WTC11 (cell line): ENCODE measurements at regions not wholly inside any gene's neighbourhood (a gene's known extent, or its start where the extent isn't known, plus 50 kb on each side); places are given as distances from the start of the nearest gene placed in this dataset.
A peak's percentile ranks its signal among the peaks of the same experiment; 100 is the strongest.

Experiments used
- ATAC-seq: fragments of 200-7000 bp; cut with Tn5 transposase; 2 replicates; pipeline ENCODE4 v1.10.0; 2021; ENCODE audit warnings: mild to moderate bottlenecking, moderate library complexity
- CTCF ChIA-PET: fragments of 300-600 bp; sonication (Branson Sonifier 250); formaldehyde crosslinking; loops from one replicate; lab custom pipeline; 2021; ENCODE audit warnings: antibody characterized with exemption; lab: Charles Lee
- POLR2A ChIA-PET: fragments of 350-600 bp; sonication (Branson Sonifier 250); formaldehyde crosslinking; loops from one replicate; lab custom pipeline; 2021; ENCODE audit warnings: antibody characterized with exemption; lab: Charles Lee
- DNase-seq: peaks from one replicate; pipeline ENCODE4 v3.0.0; 2021; ENCODE audit warnings: low spot score
- H3K27ac Mint-ChIP-seq: 2 replicates; pipeline ENCODE4 v1.8.0; 2021; ENCODE audit warnings: mixed read lengths
- H3K27me3 Mint-ChIP-seq: 2 replicates; pipeline ENCODE4 v1.8.0; 2021; ENCODE audit warnings: low read depth, mild to moderate bottlenecking, moderate library complexity, mixed read lengths
- H3K36me3 Mint-ChIP-seq: 2 replicates; pipeline ENCODE4 v1.8.0; 2021; ENCODE audit warnings: mixed read lengths
- H3K4me1 Mint-ChIP-seq: 2 replicates; pipeline ENCODE4 v1.8.0; 2022; ENCODE audit warnings: mixed read lengths
- H3K4me3 Mint-ChIP-seq: 2 replicates; pipeline ENCODE4 v1.8.0; 2021; ENCODE audit warnings: mild to moderate bottlenecking, moderate library complexity, mixed read lengths
- H3K9me3 Mint-ChIP-seq: 2 replicates; pipeline ENCODE4 v1.8.0; 2021; ENCODE audit warnings: mixed read lengths
- CREB1 ChIP-seq: sonication (generic); formaldehyde crosslinking; IDR thresholded peaks from 2 replicates; pipeline ENCODE4 v1.8.0; 2023; ENCODE audit warnings: mild to moderate bottlenecking, missing genetic modification reagents
- FOXP1 ChIP-seq: sonication (generic); formaldehyde crosslinking; IDR thresholded peaks from 2 replicates; pipeline ENCODE4 v1.8.0; 2022; ENCODE audit warnings: missing genetic modification reagents, mild to moderate bottlenecking, moderate library complexity, borderline replicate concordance
- NFE2L1 ChIP-seq: sonication (generic); formaldehyde crosslinking; IDR thresholded peaks from 2 replicates; pipeline ENCODE4 v1.8.1; 2023; ENCODE audit warnings: missing genetic modification reagents
- NR1H2 ChIP-seq: sonication (generic); formaldehyde crosslinking; IDR thresholded peaks from 2 replicates; pipeline ENCODE4 v1.9.0; 2021; ENCODE audit warnings: mild to moderate bottlenecking, moderate library complexity, missing genetic modification reagents
- SP1 ChIP-seq: sonication (generic); formaldehyde crosslinking; conservative IDR thresholded peaks from 2 replicates; pipeline ENCODE4 v1.8.1; 2022; ENCODE audit warnings: missing genetic modification reagents
- ZNF121 ChIP-seq: sonication (generic); formaldehyde crosslinking; IDR thresholded peaks from 2 replicates; pipeline ENCODE4 v1.8.0; 2023; ENCODE audit warnings: missing genetic modification reagents
- ZNF263 ChIP-seq: sonication (generic); formaldehyde crosslinking; IDR thresholded peaks from 2 replicates; pipeline ENCODE4 v1.8.1; 2022; ENCODE audit warnings: low read depth, mild to moderate bottlenecking, moderate library complexity, missing genetic modification reagents
- TF ChIP-seq, protein P1 (sequence below): fragments of 200-600 bp; IDR thresholded peaks from 2 replicates; pipeline ENCODE4 v1.8.0; 2022; ENCODE audit warnings: antibody characterized with exemption
- TF ChIP-seq, protein P2 (sequence below): sonication (generic); formaldehyde crosslinking; IDR thresholded peaks from 2 replicates; pipeline ENCODE4 v1.8.0; 2022; ENCODE audit warnings: mild to moderate bottlenecking, missing genetic modification reagents
- TF ChIP-seq, protein P3 (sequence below): sonication (generic); formaldehyde crosslinking; IDR thresholded peaks from 2 replicates; pipeline ENCODE4 v1.8.0; 2023; ENCODE audit warnings: missing genetic modification reagents, mild to moderate bottlenecking, borderline replicate concordance
- TF ChIP-seq, protein P4 (sequence below): sonication (generic); formaldehyde crosslinking; IDR thresholded peaks from 2 replicates; pipeline ENCODE4 v1.8.0; 2022; ENCODE audit warnings: mild to moderate bottlenecking, missing genetic modification reagents
- TF ChIP-seq, protein P5 (sequence below): sonication (generic); formaldehyde crosslinking; IDR thresholded peaks from 2 replicates; pipeline ENCODE4 v1.8.1; 2022; ENCODE audit warnings: low read depth, mild to moderate bottlenecking, moderate library complexity, missing genetic modification reagents, borderline replicate concordance
- TF ChIP-seq, protein P6 (sequence below): fragments of 250-450 bp; sonication (Bioruptor Pico); IDR thresholded peaks from 2 replicates; pipeline ENCODE4 v1.9.0; 2021; ENCODE audit warnings: moderate library complexity, mild to moderate bottlenecking, inconsistent platforms, borderline replicate concordance
- TF ChIP-seq, protein P7 (sequence below): sonication (generic); formaldehyde crosslinking; IDR thresholded peaks from 2 replicates; pipeline ENCODE4 v1.8.0; 2022; ENCODE audit warnings: mild to moderate bottlenecking, missing genetic modification reagents

DNA sequence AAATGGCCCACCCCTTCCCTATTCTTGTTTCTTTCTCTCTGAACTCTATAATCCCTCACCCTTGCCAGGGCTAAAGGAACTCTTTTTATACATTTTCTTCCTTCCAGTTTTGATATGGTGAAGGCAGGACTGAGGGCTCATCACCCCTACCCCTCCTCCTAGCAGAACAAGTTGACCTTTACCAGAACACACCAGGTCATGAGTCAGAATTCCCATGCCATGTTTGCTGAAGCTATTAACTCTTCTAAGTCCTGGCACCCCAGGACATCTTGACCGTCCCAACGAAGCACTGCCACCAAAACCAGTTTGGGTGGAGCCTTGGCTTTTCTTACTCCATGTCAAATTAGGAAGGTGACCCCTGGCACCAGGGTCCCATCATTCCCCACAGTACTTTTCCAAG lies 57.5 kb upstream of the DYNLT3 start:
- ATAC-seq = no peak
- H3K27me3 Mint-ChIP-seq = peaks cover 15% of the 10 kb centered on the region; the same call in 1 of the 2 replicates
- H3K4me3 Mint-ChIP-seq = no peak overlapping the region
- H3K27ac Mint-ChIP-seq = no peak overlapping the region
- H3K36me3 Mint-ChIP-seq = no peaks in the 10 kb centered on the region
- TF ChIP-seq, protein P1, sequence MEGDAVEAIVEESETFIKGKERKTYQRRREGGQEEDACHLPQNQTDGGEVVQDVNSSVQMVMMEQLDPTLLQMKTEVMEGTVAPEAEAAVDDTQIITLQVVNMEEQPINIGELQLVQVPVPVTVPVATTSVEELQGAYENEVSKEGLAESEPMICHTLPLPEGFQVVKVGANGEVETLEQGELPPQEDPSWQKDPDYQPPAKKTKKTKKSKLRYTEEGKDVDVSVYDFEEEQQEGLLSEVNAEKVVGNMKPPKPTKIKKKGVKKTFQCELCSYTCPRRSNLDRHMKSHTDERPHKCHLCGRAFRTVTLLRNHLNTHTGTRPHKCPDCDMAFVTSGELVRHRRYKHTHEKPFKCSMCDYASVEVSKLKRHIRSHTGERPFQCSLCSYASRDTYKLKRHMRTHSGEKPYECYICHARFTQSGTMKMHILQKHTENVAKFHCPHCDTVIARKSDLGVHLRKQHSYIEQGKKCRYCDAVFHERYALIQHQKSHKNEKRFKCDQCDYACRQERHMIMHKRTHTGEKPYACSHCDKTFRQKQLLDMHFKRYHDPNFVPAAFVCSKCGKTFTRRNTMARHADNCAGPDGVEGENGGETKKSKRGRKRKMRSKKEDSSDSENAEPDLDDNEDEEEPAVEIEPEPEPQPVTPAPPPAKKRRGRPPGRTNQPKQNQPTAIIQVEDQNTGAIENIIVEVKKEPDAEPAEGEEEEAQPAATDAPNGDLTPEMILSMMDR = no peak
- TF ChIP-seq, protein P2, sequence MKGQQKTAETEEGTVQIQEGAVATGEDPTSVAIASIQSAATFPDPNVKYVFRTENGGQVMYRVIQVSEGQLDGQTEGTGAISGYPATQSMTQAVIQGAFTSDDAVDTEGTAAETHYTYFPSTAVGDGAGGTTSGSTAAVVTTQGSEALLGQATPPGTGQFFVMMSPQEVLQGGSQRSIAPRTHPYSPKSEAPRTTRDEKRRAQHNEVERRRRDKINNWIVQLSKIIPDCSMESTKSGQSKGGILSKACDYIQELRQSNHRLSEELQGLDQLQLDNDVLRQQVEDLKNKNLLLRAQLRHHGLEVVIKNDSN (CRISPR knock-in tag) = no peak
- no peak for TF ChIP-seq NFE2L1 (CRISPR knock-in tag)
- TF ChIP-seq, protein P3, sequence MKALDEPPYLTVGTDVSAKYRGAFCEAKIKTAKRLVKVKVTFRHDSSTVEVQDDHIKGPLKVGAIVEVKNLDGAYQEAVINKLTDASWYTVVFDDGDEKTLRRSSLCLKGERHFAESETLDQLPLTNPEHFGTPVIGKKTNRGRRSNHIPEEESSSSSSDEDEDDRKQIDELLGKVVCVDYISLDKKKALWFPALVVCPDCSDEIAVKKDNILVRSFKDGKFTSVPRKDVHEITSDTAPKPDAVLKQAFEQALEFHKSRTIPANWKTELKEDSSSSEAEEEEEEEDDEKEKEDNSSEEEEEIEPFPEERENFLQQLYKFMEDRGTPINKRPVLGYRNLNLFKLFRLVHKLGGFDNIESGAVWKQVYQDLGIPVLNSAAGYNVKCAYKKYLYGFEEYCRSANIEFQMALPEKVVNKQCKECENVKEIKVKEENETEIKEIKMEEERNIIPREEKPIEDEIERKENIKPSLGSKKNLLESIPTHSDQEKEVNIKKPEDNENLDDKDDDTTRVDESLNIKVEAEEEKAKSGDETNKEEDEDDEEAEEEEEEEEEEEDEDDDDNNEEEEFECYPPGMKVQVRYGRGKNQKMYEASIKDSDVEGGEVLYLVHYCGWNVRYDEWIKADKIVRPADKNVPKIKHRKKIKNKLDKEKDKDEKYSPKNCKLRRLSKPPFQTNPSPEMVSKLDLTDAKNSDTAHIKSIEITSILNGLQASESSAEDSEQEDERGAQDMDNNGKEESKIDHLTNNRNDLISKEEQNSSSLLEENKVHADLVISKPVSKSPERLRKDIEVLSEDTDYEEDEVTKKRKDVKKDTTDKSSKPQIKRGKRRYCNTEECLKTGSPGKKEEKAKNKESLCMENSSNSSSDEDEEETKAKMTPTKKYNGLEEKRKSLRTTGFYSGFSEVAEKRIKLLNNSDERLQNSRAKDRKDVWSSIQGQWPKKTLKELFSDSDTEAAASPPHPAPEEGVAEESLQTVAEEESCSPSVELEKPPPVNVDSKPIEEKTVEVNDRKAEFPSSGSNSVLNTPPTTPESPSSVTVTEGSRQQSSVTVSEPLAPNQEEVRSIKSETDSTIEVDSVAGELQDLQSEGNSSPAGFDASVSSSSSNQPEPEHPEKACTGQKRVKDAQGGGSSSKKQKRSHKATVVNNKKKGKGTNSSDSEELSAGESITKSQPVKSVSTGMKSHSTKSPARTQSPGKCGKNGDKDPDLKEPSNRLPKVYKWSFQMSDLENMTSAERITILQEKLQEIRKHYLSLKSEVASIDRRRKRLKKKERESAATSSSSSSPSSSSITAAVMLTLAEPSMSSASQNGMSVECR (CRISPR knock-in tag) = no peak
- TF ChIP-seq ZNF263 = no peak
- TF ChIP-seq NR1H2 (CRISPR knock-in tag) = no peak
- ChIA-PET POLR2A (no interaction called here), CTCF (no interaction called here)
- 0 out of 2 replicates have a peak, but pooled peaks cover 2% of the 10 kb centered on the region for H3K4me1 Mint-ChIP-seq
- H3K9me3 Mint-ChIP-seq = 0 out of 2 replicates have a peak, but pooled peaks cover 4% of the 10 kb centered on the region
- no peak for DNase-seq

DNA sequence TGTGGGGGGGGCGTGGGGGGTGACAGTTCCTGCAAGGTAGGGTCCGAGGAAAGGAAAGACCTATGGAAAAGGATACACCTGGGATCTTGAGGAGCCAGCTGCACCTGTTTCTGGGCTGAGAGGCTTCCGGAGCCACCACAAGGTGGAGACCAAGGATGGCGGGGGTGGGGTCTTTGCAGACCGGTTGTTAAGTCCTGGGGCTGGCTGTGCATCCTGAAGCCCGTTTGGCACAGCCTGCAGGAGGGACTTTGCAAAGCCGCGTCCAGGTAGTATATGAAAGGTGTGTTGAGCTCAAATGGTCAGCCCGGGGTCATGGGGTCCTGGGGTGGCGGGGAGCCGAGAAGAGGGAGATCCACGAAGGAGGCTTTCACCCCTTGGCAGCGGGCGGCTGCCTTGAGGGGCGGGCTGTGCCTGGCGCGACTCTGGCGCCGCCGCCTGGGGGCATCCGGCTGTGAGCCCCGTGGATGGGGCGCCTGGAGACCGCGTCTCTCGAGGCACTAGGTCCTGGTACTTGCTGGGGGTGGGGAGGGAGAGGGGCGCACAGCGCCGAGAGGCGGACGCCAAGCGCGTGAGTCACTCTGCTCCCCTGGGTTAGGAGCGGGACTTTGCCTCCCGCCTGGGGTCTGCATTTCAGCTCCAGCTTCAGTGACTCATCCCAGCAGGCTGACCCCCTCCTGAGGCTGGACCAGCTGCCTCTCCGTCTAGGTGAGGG lies 58.2 kb upstream of the DYNLT3 start:
- ATAC-seq (peak; percentile 93), DNase-seq (peak; percentile 53)
- Mint-ChIP-seq H3K27me3 (peaks cover 15% of the 10 kb centered on the region; the same call in 1 of the 2 replicates), H3K9me3 (0 out of 2 replicates have a peak, but pooled peaks cover 4% of the 10 kb centered on the region), H3K27ac (no peak overlapping the region), H3K36me3 (no peaks in the 10 kb centered on the region), H3K4me1 (0 out of 2 replicates have a peak, but pooled peaks cover 2% of the 10 kb centered on the region), H3K4me3 (peak overlapping the region; percentile 82)
- CTCF ChIA-PET = interaction anchor here (1.1 to 1.6 kb wide), 2 partner anchors 14 to 261 kb away, joined by 3 to 7 read pairs; no protein-coding TSS in a partner anchor
- POLR2A ChIA-PET = no interaction called here
- TF ChIP-seq ZNF121 (CRISPR knock-in tag) = peak; percentile 75; the same call in 1 of the 2 replicates
- TF ChIP-seq, protein P3 (CRISPR knock-in tag) = no peak

DNA sequence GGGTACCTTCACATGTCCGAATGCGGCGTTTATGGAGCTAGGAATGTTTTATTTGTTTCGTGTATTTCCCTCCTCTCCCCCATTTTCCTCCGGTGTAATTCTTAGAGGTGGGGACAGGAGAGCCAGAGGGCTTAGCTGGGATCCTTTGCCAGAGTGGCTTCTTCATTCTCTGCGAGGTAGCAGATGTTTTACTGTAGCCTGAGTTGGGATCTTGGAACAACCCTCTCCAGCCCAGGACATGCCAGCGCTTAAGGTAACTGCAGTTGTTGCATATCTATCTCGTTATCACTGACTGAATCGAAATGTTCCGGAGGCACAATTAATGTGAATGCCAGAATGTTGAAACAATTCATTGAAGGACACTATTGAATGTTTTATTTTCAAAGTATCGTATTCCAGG lies 59.0 kb upstream of the DYNLT3 start:
- Mint-ChIP-seq H3K4me1 (0 out of 2 replicates have a peak, but pooled peaks cover 2% of the 10 kb centered on the region), H3K9me3 (0 out of 2 replicates have a peak, but pooled peaks cover 4% of the 10 kb centered on the region), H3K4me3 (peak overlapping the region; percentile 82), H3K27ac (no peak overlapping the region), H3K27me3 (peaks cover 15% of the 10 kb centered on the region; the same call in 1 of the 2 replicates), H3K36me3 (no peaks in the 10 kb centered on the region)
- no peak for ATAC-seq
- ChIA-PET POLR2A (no interaction called here), CTCF (interaction anchor here (0.6 to 1.6 kb wide), 3 partner anchors 13 to 333 kb away, joined by 3 to 7 read pairs (median 3); no protein-coding TSS in a partner anchor)
- DNase-seq = no peak
- TF ChIP-seq SP1 (CRISPR knock-in tag) (no peak), CREB1 (CRISPR knock-in tag) (no peak), FOXP1 (CRISPR knock-in tag) (no peak)
- TF ChIP-seq, protein P4, sequence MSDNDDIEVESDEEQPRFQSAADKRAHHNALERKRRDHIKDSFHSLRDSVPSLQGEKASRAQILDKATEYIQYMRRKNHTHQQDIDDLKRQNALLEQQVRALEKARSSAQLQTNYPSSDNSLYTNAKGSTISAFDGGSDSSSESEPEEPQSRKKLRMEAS = no peak
- TF ChIP-seq, protein P5, sequence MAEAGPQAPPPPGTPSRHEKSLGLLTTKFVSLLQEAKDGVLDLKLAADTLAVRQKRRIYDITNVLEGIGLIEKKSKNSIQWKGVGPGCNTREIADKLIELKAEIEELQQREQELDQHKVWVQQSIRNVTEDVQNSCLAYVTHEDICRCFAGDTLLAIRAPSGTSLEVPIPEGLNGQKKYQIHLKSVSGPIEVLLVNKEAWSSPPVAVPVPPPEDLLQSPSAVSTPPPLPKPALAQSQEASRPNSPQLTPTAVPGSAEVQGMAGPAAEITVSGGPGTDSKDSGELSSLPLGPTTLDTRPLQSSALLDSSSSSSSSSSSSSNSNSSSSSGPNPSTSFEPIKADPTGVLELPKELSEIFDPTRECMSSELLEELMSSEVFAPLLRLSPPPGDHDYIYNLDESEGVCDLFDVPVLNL = no peak
- TF ChIP-seq, protein P6, sequence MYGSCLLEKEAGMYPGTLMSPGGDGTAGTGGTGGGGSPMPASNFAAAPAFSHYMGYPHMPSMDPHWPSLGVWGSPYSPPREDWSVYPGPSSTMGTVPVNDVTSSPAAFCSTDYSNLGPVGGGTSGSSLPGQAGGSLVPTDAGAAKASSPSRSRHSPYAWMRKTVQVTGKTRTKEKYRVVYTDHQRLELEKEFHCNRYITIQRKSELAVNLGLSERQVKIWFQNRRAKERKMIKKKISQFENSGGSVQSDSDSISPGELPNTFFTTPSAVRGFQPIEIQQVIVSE = no peak
- TF ChIP-seq, protein P7, sequence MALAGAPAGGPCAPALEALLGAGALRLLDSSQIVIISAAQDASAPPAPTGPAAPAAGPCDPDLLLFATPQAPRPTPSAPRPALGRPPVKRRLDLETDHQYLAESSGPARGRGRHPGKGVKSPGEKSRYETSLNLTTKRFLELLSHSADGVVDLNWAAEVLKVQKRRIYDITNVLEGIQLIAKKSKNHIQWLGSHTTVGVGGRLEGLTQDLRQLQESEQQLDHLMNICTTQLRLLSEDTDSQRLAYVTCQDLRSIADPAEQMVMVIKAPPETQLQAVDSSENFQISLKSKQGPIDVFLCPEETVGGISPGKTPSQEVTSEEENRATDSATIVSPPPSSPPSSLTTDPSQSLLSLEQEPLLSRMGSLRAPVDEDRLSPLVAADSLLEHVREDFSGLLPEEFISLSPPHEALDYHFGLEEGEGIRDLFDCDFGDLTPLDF (CRISPR knock-in tag) = no peak
